GM12878 (cell line): ENCODE measurements at regions not wholly inside any gene's neighbourhood (a gene's known extent, or its start where the extent isn't known, plus 50 kb on each side); places are given as distances from the start of the nearest gene placed in this dataset.

Experiments used
- ATAC-seq: fragments of 200-7000 bp; cut with Tn5 transposase; 3 replicates; pipeline ENCODE4 v1.9.1; 2020; ENCODE audit warnings: mild to moderate bottlenecking, moderate library complexity
- BruUV-seq: library from RNA; stranded (reverse); fragments of 400-500 nt; replicated peaks from 2 replicates; lab custom pipeline; 2021; lab: Mats Ljungman, UMichigan
- CTCF ChIA-PET: fragments of 300-600 bp; sonication (Branson Sonifier 250); formaldehyde crosslinking; extraction: SDS; loops from one replicate; lab custom pipeline; 2021; ENCODE audit warnings: inconsistent platforms; lab: Yijun Ruan, JAX
- POLR2A ChIA-PET: fragments of 350-600 bp; formaldehyde crosslinking; extraction: SDS; loops from one replicate; lab custom pipeline; 2021; ENCODE audit warnings: inconsistent platforms; lab: Charles Lee
- RAD21 ChIA-PET: fragments of 300-600 bp; sonication (Branson Sonifier 250); formaldehyde crosslinking; loops from one replicate; lab custom pipeline; 2023; ENCODE audit warnings: antibody characterized with exemption; ENCODE audit not compliant: unreplicated experiment; lab: Charles Lee
- SMC1A ChIA-PET: fragments of 300-600 bp; sonication (Branson Sonifier 250); formaldehyde crosslinking; loops from one replicate; lab custom pipeline; 2023; ENCODE audit not compliant: unreplicated experiment, uncharacterized antibody; lab: Charles Lee
- DNase-seq: peaks from one replicate; pipeline ENCODE4 v3.0.0-alpha.2; 2011; ENCODE audit warnings: low read depth, low spot score
- FAIRE-seq: peaks from 3 replicates; lab custom pipeline; 2011; peaks lifted over from hg19 to GRCh38; lab: Jason Lieb, UNC
- H2AFZ ChIP-seq: 2 replicates; pipeline ENCODE4 v1.6.0; 2011; ENCODE audit warnings: low read depth, low read length, control low read depth; ENCODE audit not compliant: control insufficient read depth
- H3K27ac ChIP-seq: 2 replicates; pipeline ENCODE4 v1.5.1; 2011; ENCODE audit warnings: control low read depth; ENCODE audit not compliant: control insufficient read depth, insufficient read depth
- H3K27me3 ChIP-seq, 2 experiments: replicated peaks in 1 of 2; 2 replicates each; pipeline versions ENCODE4 v1.6.0 to v1.6.1; 2011; ENCODE audit warnings: low read length in 1 of 2; ENCODE audit not compliant: control insufficient read depth in 2 of 2, insufficient read depth in 2 of 2
- H3K36me3 ChIP-seq, 2 experiments: 2 replicates each; pipeline ENCODE4 v1.5.1; 2011; ENCODE audit warnings: low read length in 1 of 2; ENCODE audit not compliant: control insufficient read depth in 2 of 2, insufficient read depth in 2 of 2
- H3K4me1 ChIP-seq: 2 replicates; pipeline ENCODE4 v1.6.1; 2011; ENCODE audit warnings: mild to moderate bottlenecking, low read length, moderate library complexity, mixed read lengths; ENCODE audit not compliant: control insufficient read depth, insufficient read depth
- H3K4me2 ChIP-seq: 2 replicates; pipeline ENCODE4 v1.6.0; 2011; ENCODE audit warnings: control low read depth; ENCODE audit not compliant: control insufficient read depth, insufficient read depth
- H3K4me3 ChIP-seq: fragments of 200-600 bp; sonication (generic); 2 replicates; pipeline ENCODE4 v1.5.1; 2016
- H3K79me2 ChIP-seq: 2 replicates; pipeline ENCODE4 v1.6.0; 2011; ENCODE audit warnings: low read length; ENCODE audit not compliant: control insufficient read depth, insufficient read depth
- H3K9ac ChIP-seq: 2 replicates; pipeline ENCODE4 v1.8.0; 2011; ENCODE audit warnings: low read length, control low read depth, mixed read lengths; ENCODE audit not compliant: control insufficient read depth, insufficient read depth
- H3K9me3 ChIP-seq: replicated peaks from 3 replicates; pipeline ENCODE4 v1.5.1; 2011; ENCODE audit warnings: mild to moderate bottlenecking, low read length; ENCODE audit not compliant: control insufficient read depth, insufficient read depth
- H4K20me1 ChIP-seq: 2 replicates; pipeline ENCODE4 v1.6.0; 2011; ENCODE audit not compliant: control insufficient read depth, insufficient read depth
- BCLAF1 ChIP-seq: fragments of 450-650 bp; IDR thresholded peaks from 2 replicates; pipeline ENCODE4 v1.6.1; 2017; ENCODE audit warnings: antibody characterized with exemption, mild to moderate bottlenecking, moderate library complexity
- JUND ChIP-seq: IDR thresholded peaks from 2 replicates; pipeline ENCODE4 v1.6.1; 2012; ENCODE audit warnings: low read depth, mild to moderate bottlenecking, low read length, improper control_type of control experiment, moderate library complexity
- MLLT1 ChIP-seq: fragments of 450-650 bp; IDR thresholded peaks from 2 replicates; pipeline ENCODE4 v1.6.1; 2016; ENCODE audit warnings: mild to moderate bottlenecking
- TBL1XR1 ChIP-seq: IDR thresholded peaks from 2 replicates; pipeline ENCODE4 v1.6.1; 2012; ENCODE audit warnings: low read depth, low read length, improper control_type of control experiment
- WGBS: methylation state at CpG from one replicate; pipeline ENCODE4 v1.1.6; 2016; ENCODE audit warnings: low lambda C conversion rate; ENCODE audit not compliant: insufficient replicate concordance, insufficient coverage; ENCODE audit errors: missing lambda C conversion rate; 5-methylcytosine and 5-hydroxymethylcytosine counted together
- in situ Hi-C: fragments of 300-500 bp; cut with MboI; formaldehyde crosslinking; loops from 9 replicates; pipeline ENCODE4 v1.14.3; 2018; ENCODE audit warnings: mixed read lengths
- intact Hi-C: fragments of 100-400 bp; cut with micrococcal nuclease; formaldehyde crosslinking; loops from one replicate; pipeline ENCODE4 v1.14.2; 2022; ENCODE audit not compliant: unreplicated experiment
- TF ChIP-seq, protein P1 (sequence below): IDR thresholded peaks from 2 replicates; pipeline ENCODE4 v1.6.1; 2011; ENCODE audit warnings: borderline replicate concordance, low read depth, mild to moderate bottlenecking, moderate library complexity, low read length; ENCODE audit not compliant: insufficient read depth, poor library complexity, severe bottlenecking
- TF ChIP-seq, protein P2 (sequence below): fragments of 450-650 bp; IDR thresholded peaks from 2 replicates; pipeline ENCODE4 v1.6.1; 2016; ENCODE audit warnings: mild to moderate bottlenecking, moderate library complexity, borderline replicate concordance

DNA sequence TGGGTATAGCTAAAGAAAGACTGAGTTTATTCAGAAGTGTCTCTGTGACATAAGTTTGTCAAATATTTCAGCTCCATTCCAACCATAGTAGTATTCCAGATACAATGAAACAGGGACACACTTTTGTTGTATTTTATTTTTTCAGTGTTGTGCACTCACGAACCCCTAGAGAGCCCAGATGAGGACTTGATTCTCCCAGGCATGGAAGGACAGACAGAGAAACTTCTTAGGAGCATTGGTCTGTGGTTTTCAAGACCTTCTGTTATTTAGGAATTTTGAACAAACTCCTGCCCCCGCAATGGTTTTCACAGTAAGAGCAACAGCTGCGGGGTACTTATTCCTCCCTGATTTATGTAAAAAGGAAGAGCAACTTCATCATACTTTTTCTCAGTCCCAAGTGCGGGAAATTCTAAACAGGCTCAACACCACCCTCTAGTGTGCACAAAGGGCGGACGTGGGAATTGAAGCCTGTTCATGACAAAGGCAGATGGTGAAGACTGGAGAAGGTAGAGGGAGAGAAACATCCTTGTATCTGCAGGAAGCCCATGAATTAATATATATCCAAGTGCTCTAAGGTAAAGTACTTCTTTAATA is 147.6 kb downstream of the PAH start (continued):
- TF ChIP-seq MLLT1 (peak; percentile 37; the same call in 1 of the 2 replicates), TBL1XR1 (no peak)
- TF ChIP-seq, protein P1, sequence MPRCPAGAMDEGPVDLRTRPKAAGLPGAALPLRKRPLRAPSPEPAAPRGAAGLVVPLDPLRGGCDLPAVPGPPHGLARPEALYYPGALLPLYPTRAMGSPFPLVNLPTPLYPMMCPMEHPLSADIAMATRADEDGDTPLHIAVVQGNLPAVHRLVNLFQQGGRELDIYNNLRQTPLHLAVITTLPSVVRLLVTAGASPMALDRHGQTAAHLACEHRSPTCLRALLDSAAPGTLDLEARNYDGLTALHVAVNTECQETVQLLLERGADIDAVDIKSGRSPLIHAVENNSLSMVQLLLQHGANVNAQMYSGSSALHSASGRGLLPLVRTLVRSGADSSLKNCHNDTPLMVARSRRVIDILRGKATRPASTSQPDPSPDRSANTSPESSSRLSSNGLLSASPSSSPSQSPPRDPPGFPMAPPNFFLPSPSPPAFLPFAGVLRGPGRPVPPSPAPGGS: no peak

- intact Hi-C loops: loop anchor here (5.0 kb wide), 1 partner anchor 595 kb away; no protein-coding TSS in a partner anchor
- H3K4me1 ChIP-seq: no peaks in the 10 kb centered on the region
- no peaks in the 10 kb centered on the region for H3K79me2 ChIP-seq
- no peaks in the 10 kb centered on the region for H3K36me3 ChIP-seq
- H3K9me3 ChIP-seq: no peaks in the 10 kb centered on the region
- H4K20me1 ChIP-seq: no peaks in the 10 kb centered on the region
- H3K27me3 ChIP-seq: no peaks in the 10 kb centered on the region
- SMC1A ChIA-PET: interaction anchor here (1.0 to 3.7 kb wide), 6 partner anchors 26 to 781 kb away, joined by 3 to 27 read pairs (median 9); no protein-coding TSS in a partner anchor
- no peak overlapping the region for H3K4me2 ChIP-seq
- POLR2A ChIA-PET: no interaction called here
- RAD21 ChIA-PET: interaction anchor here (1.4 to 3.2 kb wide), 3 partner anchors 21 to 597 kb away, joined by 5 to 32 read pairs (median 18); no protein-coding TSS in a partner anchor
- 34% methylated on average over 3 of the region's 3 CpGs for WGBS
- FAIRE-seq: no peak
- no peak for DNase-seq
- H3K27ac ChIP-seq: no peak overlapping the region
- no peak overlapping the region for H2AFZ ChIP-seq
- CTCF ChIA-PET: interaction anchor here (0.7 to 4.4 kb wide), 11 partner anchors 9 to 848 kb away, joined by 3 to 43 read pairs (median 6); no protein-coding TSS in a partner anchor
- no peak for ATAC-seq
- no TSS peak for BruUV-seq
- in situ Hi-C loops: no loop called here
- no peak overlapping the region for H3K4me3 ChIP-seq
- no peak overlapping the region for H3K9ac ChIP-seq
- TF ChIP-seq JUND (no peak), BCLAF1 (no peak)
- TF ChIP-seq, protein P2, sequence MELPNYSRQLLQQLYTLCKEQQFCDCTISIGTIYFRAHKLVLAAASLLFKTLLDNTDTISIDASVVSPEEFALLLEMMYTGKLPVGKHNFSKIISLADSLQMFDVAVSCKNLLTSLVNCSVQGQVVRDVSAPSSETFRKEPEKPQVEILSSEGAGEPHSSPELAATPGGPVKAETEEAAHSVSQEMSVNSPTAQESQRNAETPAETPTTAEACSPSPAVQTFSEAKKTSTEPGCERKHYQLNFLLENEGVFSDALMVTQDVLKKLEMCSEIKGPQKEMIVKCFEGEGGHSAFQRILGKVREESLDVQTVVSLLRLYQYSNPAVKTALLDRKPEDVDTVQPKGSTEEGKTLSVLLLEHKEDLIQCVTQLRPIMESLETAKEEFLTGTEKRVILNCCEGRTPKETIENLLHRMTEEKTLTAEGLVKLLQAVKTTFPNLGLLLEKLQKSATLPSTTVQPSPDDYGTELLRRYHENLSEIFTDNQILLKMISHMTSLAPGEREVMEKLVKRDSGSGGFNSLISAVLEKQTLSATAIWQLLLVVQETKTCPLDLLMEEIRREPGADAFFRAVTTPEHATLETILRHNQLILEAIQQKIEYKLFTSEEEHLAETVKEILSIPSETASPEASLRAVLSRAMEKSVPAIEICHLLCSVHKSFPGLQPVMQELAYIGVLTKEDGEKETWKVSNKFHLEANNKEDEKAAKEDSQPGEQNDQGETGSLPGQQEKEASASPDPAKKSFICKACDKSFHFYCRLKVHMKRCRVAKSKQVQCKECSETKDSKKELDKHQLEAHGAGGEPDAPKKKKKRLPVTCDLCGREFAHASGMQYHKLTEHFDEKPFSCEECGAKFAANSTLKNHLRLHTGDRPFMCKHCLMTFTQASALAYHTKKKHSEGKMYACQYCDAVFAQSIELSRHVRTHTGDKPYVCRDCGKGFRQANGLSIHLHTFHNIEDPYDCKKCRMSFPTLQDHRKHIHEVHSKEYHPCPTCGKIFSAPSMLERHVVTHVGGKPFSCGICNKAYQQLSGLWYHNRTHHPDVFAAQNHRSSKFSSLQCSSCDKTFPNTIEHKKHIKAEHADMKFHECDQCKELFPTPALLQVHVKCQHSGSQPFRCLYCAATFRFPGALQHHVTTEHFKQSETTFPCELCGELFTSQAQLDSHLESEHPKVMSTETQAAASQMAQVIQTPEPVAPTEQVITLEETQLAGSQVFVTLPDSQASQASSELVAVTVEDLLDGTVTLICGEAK: no peak
Observed at GRCh38 chr12:102766961-102767360, 150.1 kb downstream of the PAH start.
